ENCODE measurements at regions not wholly inside any gene's neighbourhood (a gene's known extent, or its start where the extent isn't known, plus 50 kb on each side); places are given as distances from the start of the nearest gene placed in this dataset.

DNA sequence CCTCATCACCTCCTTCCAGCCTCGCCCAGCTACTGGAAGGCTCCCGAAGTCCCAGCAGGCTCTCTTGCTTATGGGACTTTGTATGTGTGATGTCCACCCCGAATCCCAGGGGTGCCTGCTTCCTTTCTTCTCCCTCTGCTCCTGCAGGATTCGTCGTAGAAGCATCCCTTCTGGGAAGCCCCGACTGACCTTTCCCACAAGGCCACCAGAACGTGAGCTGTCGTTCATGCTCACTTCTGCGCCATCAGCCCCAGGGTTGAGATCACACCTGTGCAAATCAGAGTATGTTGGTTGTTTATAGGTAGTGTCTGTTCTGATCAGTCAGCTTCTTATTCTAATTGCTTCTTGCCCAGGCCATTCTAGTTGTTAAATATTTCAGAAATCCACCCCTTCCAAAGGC lies 101.8 kb downstream of the HS1BP3 start:
- TF ChIP-seq, protein P1, sequence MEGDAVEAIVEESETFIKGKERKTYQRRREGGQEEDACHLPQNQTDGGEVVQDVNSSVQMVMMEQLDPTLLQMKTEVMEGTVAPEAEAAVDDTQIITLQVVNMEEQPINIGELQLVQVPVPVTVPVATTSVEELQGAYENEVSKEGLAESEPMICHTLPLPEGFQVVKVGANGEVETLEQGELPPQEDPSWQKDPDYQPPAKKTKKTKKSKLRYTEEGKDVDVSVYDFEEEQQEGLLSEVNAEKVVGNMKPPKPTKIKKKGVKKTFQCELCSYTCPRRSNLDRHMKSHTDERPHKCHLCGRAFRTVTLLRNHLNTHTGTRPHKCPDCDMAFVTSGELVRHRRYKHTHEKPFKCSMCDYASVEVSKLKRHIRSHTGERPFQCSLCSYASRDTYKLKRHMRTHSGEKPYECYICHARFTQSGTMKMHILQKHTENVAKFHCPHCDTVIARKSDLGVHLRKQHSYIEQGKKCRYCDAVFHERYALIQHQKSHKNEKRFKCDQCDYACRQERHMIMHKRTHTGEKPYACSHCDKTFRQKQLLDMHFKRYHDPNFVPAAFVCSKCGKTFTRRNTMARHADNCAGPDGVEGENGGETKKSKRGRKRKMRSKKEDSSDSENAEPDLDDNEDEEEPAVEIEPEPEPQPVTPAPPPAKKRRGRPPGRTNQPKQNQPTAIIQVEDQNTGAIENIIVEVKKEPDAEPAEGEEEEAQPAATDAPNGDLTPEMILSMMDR (IDR thresholded peaks at IDR 0.05), result no peak
- Histone ChIP-seq H3K36me3 (ENCODE audit: control insufficient read depth, insufficient read depth, low read length) (no peaks in the 10 kb centered on the region), H2AFZ (no peak overlapping the region), H3K4me3 (ENCODE audit: low read depth, low read length) (no peak overlapping the region), H3K4me2 (ENCODE audit: low read length) (no peak overlapping the region), H3K9me3 (ENCODE audit: control insufficient read depth, low read length) (no peaks in the 10 kb centered on the region), H3K79me2 (no peaks in the 10 kb centered on the region), H3K4me1 (no peaks in the 10 kb centered on the region), H3K27ac (no peak overlapping the region), H3K9ac (no peak overlapping the region), H3K27me3 (ENCODE audit: control insufficient read depth, insufficient read depth, low read length) (no peaks in the 10 kb centered on the region)

DNA sequence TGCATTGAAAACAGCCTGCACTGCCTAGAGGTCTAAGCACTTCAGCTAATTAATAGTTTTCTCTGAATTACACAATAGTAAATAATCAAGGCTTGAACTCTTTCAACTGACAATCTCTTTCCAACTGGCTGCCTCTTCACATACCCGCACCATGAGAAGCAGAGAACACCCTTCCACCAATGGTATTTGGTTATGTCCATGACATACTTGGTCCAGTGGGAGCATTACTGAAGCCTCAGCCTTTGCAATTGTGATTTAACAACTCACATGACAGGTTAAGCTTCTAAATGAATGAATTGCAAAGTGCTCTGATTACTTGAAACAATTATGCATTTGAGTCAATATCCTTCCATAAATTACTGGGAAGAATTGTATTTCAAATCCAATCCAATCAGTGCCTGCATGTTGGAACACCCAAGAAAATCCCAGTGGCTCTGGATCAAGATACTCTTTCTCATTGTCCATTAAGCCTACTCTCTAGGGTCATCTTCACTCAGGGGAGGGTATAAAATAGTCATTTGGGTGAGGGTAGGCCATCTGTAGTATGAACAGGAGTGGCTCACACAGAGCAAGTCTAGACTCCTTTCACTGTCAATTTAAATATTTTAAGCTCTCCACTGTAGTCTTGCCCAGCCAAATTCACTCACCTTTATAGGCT lies 101.1 kb downstream of the HS1BP3 start:
- H2AFZ ChIP-seq, result no peak overlapping the region
- H3K4me2 ChIP-seq (ENCODE audit: low read length), result no peak overlapping the region
- no peak overlapping the region for H3K27ac ChIP-seq
- no peak overlapping the region for H3K9ac ChIP-seq
- H3K27me3 ChIP-seq (ENCODE audit: control insufficient read depth, insufficient read depth, low read length), result no peaks in the 10 kb centered on the region
- H3K36me3 ChIP-seq (ENCODE audit: control insufficient read depth, insufficient read depth, low read length), result no peaks in the 10 kb centered on the region
- no peaks in the 10 kb centered on the region for H3K79me2 ChIP-seq
- H3K9me3 ChIP-seq (ENCODE audit: control insufficient read depth, low read length), result no peaks in the 10 kb centered on the region
- H3K4me3 ChIP-seq (ENCODE audit: low read depth, low read length), result no peak overlapping the region
- TF ChIP-seq, protein P1 (IDR thresholded peaks at IDR 0.05), result no peak
- H3K4me1 ChIP-seq, result no peaks in the 10 kb centered on the region

DNA sequence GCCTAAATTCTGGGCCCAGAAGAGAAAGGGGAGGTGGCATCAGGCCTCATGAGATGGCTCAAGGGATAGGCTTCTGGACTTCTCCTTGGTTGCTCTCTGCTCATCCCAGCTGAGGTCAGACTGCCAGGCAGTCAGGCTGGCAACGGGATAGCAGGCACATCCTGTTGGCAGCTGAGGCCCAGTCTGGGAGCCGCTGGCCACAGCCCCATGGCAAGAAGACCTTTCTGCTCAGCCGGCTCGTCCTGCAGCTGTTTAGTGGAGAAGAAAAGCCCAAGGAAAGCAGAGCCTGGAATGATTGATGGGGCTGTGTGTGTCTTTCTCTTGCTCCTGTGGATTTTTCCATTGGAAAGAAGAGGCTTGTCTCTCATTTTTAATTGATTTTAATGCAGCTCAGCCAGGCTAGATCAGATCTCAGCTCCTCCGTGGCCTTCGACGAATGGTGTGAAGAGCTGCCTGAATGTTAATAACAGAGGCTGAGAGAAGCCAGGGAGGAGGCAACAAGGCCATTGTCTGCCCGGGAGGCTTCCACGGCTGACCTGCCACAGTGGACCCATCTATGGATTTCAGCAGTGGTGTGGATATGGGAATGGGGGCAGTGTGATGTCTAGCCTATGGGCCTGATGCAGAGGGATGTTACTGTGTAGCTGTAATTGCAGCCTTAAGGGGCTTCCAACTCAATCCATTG lies 99.5 kb downstream of the HS1BP3 start:
- Histone ChIP-seq H3K9me3 (ENCODE audit: control insufficient read depth, low read length) (no peaks in the 10 kb centered on the region), H3K27me3 (ENCODE audit: control insufficient read depth, insufficient read depth, low read length) (no peaks in the 10 kb centered on the region), H3K4me3 (ENCODE audit: low read depth, low read length) (no peak overlapping the region), H3K4me2 (ENCODE audit: low read length) (no peak overlapping the region), H3K4me1 (no peaks in the 10 kb centered on the region), H3K27ac (no peak overlapping the region), H2AFZ (peak overlapping the region; percentile 5), H3K9ac (no peak overlapping the region), H3K79me2 (no peaks in the 10 kb centered on the region), H3K36me3 (ENCODE audit: control insufficient read depth, insufficient read depth, low read length) (no peaks in the 10 kb centered on the region)
- TF ChIP-seq, protein P1 (IDR thresholded peaks at IDR 0.05), result no peak

DNA sequence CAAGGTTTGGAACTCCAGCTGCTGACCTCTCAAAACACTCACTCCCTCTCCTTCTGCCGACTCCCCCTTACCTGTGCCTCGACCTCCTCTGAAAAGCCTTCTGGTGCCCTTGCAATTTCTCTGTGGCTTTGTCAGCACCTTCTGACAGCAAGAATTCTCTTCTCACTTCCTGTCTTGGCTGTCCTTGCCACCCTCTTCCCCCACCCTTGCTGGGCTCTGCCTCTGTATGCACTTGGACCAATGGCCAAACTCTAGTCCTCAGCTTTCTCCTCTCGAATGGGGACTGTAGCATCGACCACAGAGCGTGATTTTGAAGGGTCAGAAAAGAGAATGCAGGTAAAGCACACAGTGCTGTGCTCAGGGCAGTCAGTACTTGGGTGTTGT lies 99.0 kb downstream of the HS1BP3 start:
- Histone ChIP-seq H3K27ac (no peak overlapping the region), H3K9me3 (ENCODE audit: control insufficient read depth, low read length) (no peaks in the 10 kb centered on the region), H3K27me3 (ENCODE audit: control insufficient read depth, insufficient read depth, low read length) (no peaks in the 10 kb centered on the region), H3K9ac (no peak overlapping the region), H2AFZ (no peak overlapping the region), H3K36me3 (ENCODE audit: control insufficient read depth, insufficient read depth, low read length) (no peaks in the 10 kb centered on the region), H3K79me2 (no peaks in the 10 kb centered on the region), H3K4me3 (ENCODE audit: low read depth, low read length) (no peak overlapping the region), H3K4me2 (ENCODE audit: low read length) (no peak overlapping the region), H3K4me1 (no peaks in the 10 kb centered on the region)
- TF ChIP-seq, protein P1 (IDR thresholded peaks at IDR 0.05), result no peak

DNA sequence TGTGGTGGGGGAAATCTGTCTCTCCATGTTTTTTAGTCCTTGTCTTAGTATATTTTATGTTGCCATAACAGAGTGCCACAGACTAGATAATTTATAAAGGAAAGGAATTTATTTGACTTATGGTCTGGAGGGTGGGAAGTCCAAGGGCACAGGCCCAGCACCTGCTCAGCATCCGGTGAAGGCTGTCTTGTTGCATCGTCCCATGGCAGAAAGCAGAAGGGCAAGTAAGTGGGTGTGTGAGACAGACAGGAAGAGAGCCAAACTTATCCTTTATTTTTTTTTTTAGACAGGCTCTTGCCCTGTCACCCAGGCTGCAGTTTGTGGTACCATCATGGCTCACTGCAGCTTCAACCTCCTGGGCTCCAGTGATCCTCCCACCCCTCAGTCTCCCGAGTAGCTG lies 98.1 kb downstream of the HS1BP3 start:
- TF ChIP-seq, protein P1 (IDR thresholded peaks at IDR 0.05), result no peak
- Histone ChIP-seq H3K4me3 (ENCODE audit: low read depth, low read length) (no peak overlapping the region), H3K79me2 (no peaks in the 10 kb centered on the region), H3K4me1 (no peaks in the 10 kb centered on the region), H3K9me3 (ENCODE audit: control insufficient read depth, low read length) (no peaks in the 10 kb centered on the region), H3K27ac (no peak overlapping the region), H3K4me2 (ENCODE audit: low read length) (no peak overlapping the region), H3K9ac (no peak overlapping the region), H3K27me3 (ENCODE audit: control insufficient read depth, insufficient read depth, low read length) (no peaks in the 10 kb centered on the region), H3K36me3 (ENCODE audit: control insufficient read depth, insufficient read depth, low read length) (no peaks in the 10 kb centered on the region), H2AFZ (no peak overlapping the region)
